GM13976 (cell line): ENCODE measurements at regions not wholly inside any gene's neighbourhood (a gene's known extent, or its start where the extent isn't known, plus 50 kb on each side); places are given as distances from the start of the nearest gene placed in this dataset.

Experiments
- DNase-seq: peaks from one replicate; pipeline ENCODE4 v3.0.0; 2012; ENCODE audit warnings: low spot score
- CTCF ChIP-seq: IDR thresholded peaks from 2 replicates; pipeline ENCODE4 v1.5.1; 2012; ENCODE audit warnings: borderline replicate concordance, mild to moderate bottlenecking; ENCODE audit not compliant: insufficient read depth; ENCODE audit errors: extremely low read depth, missing control alignments, control extremely low read depth
- in situ Hi-C: fragments of 300-500 bp; cut with MboI; formaldehyde crosslinking; loops from one replicate; pipeline ENCODE4 v1.12.0; 2022; ENCODE audit warnings: low sequenced_read_pairs, mixed read lengths, inconsistent platforms; ENCODE audit not compliant: unreplicated experiment

GRCh38 chr9:11821306-11821975 is 871.7 kb upstream of the TYRP1 start:
- in situ Hi-C loops, result no loop called here
- no peak for DNase-seq
- no peak for TF ChIP-seq CTCF

- in situ Hi-C loops, result no loop called here
- TF ChIP-seq CTCF, result no peak
- no peak for DNase-seq
Observed at GRCh38 chr9:11828201-11828600, 865.0 kb upstream of the TYRP1 start.

GRCh38 chr9:11833056-11833455 is 860.1 kb upstream of the TYRP1 start:
- no peak for TF ChIP-seq CTCF
- in situ Hi-C loops, result no loop called here
- DNase-seq, result no peak

- TF ChIP-seq CTCF, result no peak
- in situ Hi-C loops, result no loop called here
- no peak for DNase-seq
Observed at GRCh38 chr9:11868795-11869194, 824.4 kb upstream of the TYRP1 start.

GRCh38 chr9:11871852-11872251 is 821.3 kb upstream of the TYRP1 start:
- TF ChIP-seq CTCF, result no peak
- in situ Hi-C loops, result no loop called here
- DNase-seq, result no peak

- in situ Hi-C loops, result no loop called here
- no peak for TF ChIP-seq CTCF
- no peak for DNase-seq
Observed at GRCh38 chr9:11872471-11872870, 820.7 kb upstream of the TYRP1 start.
